Lower leg skin (tissue), 4 donors: ENCODE measurements at regions not wholly inside any gene's neighbourhood (a gene's known extent, or its start where the extent isn't known, plus 50 kb on each side); places are given as distances from the start of the nearest gene placed in this dataset.
"Not testable (repeated sequence)": the region's sequence is repeated elsewhere in the genome, so short reads cannot be mapped to it uniquely, and the experiment has no call there.

Source experiments
- DNase-seq, 2 donors: peaks; one replicate each; pipeline ENCODE4 v3.0.0-alpha.2; 2019; ENCODE audit warnings: low spot score in 2 of 2
- H3K4me3 ChIP-seq: fragments of 200-600 bp; sonication (generic); 2 replicates; pipeline ENCODE4 v1.5.1; 2017; ENCODE audit warnings: mild to moderate bottlenecking, low read depth; ENCODE audit not compliant: poor library complexity, severe bottlenecking
- POLR2A ChIP-seq, 2 donors: fragments of 450-650 bp; IDR thresholded peaks; one replicate each; pipeline ENCODE4 v1.6.1; 2016 to 2017; ENCODE audit warnings: antibody characterized with exemption in 2 of 2, mild to moderate bottlenecking in 1 of 2, moderate library complexity in 1 of 2
- WGBS, 2 donors: methylation state at CpG; one replicate each; pipeline ENCODE4 v1.1.5; 2018; 5-methylcytosine and 5-hydroxymethylcytosine counted together
- intact Hi-C: fragments of 100-400 bp; cut with DNase I; formaldehyde crosslinking; loops from one replicate; pipeline ENCODE4 v1.15.0; 2023; ENCODE audit warnings: low total_unique reads
- TF ChIP-seq, protein P1 (sequence below), 3 donors: fragments of 450-650 bp; IDR thresholded peaks; one replicate each; pipeline ENCODE4 v1.5.1; 2016; ENCODE audit warnings: antibody characterized with exemption in 3 of 3, mild to moderate bottlenecking in 3 of 3, moderate library complexity in 2 of 3

DNA sequence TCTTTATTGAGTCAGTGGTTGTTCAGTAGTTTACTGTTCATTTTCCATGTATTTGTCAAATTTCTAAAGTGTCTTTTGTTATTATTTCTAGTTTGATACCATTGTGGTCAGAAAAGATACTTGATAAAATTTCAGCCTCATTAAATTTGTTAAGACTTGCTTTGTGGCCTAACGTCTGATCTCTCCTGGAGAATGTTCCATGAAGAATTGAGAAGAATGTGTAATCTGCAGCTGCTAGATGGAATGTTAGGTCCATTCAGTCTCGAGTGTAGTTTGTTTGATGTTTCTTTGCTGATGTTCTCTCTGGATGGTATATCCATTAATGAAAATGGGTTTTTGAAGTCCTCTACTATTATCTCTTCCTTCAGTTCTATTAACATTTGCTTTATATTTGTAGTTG, 394.7 kb upstream of the ANO5 start:
- 57 to 58% methylated on average over 2 of the region's 2 CpGs for WGBS, 2 donors
- DNase-seq: no peak
- no peak overlapping the region for H3K4me3 ChIP-seq
- intact Hi-C loops: no loop called here
- no peak for TF ChIP-seq POLR2A (IDR thresholded peaks at IDR 0.05)
- TF ChIP-seq, protein P1, sequence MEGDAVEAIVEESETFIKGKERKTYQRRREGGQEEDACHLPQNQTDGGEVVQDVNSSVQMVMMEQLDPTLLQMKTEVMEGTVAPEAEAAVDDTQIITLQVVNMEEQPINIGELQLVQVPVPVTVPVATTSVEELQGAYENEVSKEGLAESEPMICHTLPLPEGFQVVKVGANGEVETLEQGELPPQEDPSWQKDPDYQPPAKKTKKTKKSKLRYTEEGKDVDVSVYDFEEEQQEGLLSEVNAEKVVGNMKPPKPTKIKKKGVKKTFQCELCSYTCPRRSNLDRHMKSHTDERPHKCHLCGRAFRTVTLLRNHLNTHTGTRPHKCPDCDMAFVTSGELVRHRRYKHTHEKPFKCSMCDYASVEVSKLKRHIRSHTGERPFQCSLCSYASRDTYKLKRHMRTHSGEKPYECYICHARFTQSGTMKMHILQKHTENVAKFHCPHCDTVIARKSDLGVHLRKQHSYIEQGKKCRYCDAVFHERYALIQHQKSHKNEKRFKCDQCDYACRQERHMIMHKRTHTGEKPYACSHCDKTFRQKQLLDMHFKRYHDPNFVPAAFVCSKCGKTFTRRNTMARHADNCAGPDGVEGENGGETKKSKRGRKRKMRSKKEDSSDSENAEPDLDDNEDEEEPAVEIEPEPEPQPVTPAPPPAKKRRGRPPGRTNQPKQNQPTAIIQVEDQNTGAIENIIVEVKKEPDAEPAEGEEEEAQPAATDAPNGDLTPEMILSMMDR (IDR thresholded peaks at IDR 0.05): no peak

DNA sequence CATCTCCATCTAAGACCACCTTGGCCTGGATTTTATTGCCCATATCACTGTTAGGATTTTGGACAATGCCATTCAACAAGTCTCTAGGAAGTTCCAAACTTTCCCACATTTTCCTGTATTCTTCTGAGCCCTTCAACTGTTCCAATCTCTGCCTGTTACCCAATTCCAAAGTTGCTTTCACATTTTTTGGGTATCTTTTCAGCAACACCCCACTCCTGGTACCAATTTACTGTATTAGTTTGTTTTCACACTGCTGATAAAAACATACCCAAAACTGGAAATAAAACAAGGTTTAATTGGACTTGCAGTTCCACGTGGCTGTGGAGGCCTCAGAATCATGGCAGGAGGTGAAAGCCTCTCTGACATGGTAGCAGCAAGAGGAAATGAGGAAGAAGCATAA, 388.4 kb upstream of the ANO5 start:
- DNase-seq, H3K4me3 ChIP-seq, intact Hi-C loops: not testable (repeated sequence)
- 66 to 70% methylated on average over 1 of the region's 1 CpG for WGBS, 2 donors

DNA sequence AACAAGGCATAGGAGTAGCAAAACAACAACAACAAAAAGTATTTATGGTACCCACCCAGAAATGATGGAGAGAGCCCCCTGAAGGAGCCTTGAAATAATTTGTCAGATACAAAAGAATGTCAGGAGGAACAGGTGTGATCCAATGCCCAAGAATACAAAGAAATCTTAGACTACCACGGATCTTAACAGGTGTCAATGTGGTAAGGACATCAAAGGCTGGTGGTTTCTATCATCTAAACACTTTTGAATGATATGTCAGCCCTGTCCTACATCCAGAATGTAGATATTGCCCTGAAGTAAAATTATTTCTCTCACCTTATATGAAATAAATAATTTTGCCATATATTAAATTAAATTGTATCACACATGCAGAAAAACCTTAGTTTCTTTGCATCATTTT, 386.4 kb upstream of the ANO5 start:
- TF ChIP-seq POLR2A (IDR thresholded peaks at IDR 0.05): no peak
- TF ChIP-seq, protein P1 (IDR thresholded peaks at IDR 0.05): no peak
- no peak overlapping the region for H3K4me3 ChIP-seq
- no peak for DNase-seq
- intact Hi-C loops: no loop called here
- WGBS, 2 donors: 50 to 70% methylated on average over 1 of the region's 1 CpG

DNA sequence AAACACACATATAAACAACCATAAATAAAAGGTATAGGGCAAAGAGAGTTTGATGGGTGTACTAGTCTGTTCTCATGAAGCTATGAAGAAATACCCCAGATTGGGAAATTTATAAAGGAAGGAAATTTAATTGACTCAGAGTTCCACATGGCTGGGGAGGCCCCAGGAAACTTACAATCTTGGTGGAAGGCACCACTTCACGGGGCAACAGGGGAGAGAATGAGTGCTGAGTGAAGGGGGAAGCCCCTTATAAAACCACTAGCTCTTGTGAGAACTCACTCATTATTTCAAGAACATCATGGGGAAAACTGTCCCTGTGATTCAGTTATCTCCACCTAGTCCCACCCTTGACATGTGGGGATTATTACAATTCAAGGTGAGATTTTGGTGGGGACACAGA, 385.9 kb upstream of the ANO5 start:
- H3K4me3 ChIP-seq: no peak overlapping the region
- intact Hi-C loops: no loop called here
- 78 to 79% methylated on average over 1 of the region's 1 CpG for WGBS, 2 donors
- no peak for DNase-seq
- TF ChIP-seq POLR2A (IDR thresholded peaks at IDR 0.05): no peak
- TF ChIP-seq, protein P1 (IDR thresholded peaks at IDR 0.05): no peak

DNA sequence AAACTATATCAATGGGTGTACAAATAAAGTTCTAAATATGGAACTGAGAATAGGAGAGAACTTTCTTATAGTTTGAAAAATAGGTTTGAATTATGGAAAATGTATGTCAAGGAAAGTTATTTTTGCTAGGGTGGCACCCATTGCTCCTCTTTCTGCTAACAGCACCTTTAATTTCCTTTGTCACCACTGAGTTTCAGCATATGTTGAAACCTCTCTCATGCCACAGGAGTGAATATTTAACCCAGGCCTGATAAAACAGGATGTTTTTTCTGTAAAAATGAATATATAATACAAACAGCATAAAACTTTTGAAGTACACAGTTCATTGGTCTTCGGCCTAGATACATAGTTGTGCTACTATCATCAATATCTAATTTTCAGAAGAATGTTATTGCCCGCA, 385.5 kb upstream of the ANO5 start:
- intact Hi-C loops: no loop called here
- no peak overlapping the region for H3K4me3 ChIP-seq
- 61 to 70% methylated on average over 2 of the region's 2 CpGs for WGBS, 2 donors
- DNase-seq: no peak
- TF ChIP-seq POLR2A (IDR thresholded peaks at IDR 0.05): no peak
- TF ChIP-seq, protein P1 (IDR thresholded peaks at IDR 0.05): no peak

DNA sequence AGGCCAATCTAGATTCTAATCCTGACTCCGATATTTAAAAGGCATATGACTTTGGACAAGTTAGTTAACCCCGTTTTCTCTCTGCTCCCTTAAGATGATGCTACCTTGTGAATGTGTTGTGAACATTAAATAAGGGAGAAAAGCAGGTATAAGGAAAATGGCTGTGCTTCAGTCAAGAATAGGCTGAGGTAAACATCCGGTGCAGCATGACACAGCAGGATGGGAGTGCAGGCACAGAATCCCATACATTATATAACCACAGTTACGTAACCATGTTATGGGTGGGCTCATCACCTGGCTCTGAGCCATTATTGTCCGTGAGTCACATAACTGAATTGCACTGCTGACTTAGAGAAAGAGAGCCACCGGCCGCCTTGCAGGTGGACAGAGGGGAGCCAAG, 382.2 kb upstream of the ANO5 start:
- TF ChIP-seq POLR2A (IDR thresholded peaks at IDR 0.05): no peak
- TF ChIP-seq, protein P1 (IDR thresholded peaks at IDR 0.05): no peak
- no peak overlapping the region for H3K4me3 ChIP-seq
- DNase-seq: no peak
- 71 to 72% methylated on average over 7 of the region's 7 CpGs for WGBS, 2 donors
- intact Hi-C loops: no loop called here
